MM.1S (cell line): ENCODE measurements at regions not wholly inside any gene's neighbourhood (a gene's known extent, or its start where the extent isn't known, plus 50 kb on each side); places are given as distances from the start of the nearest gene placed in this dataset.

Experiments used
- CTCF ChIP-seq: fragments of 300-600 bp; sonication (generic); IDR thresholded peaks from 2 replicates; pipeline ENCODE4 v1.5.1; 2016; ENCODE audit warnings: antibody characterized with exemption, low read length, mixed read lengths
- EZH2 ChIP-seq: fragments of 300-600 bp; sonication (generic); optimal IDR thresholded peaks from 2 replicates; pipeline ENCODE3; 2017; ENCODE audit warnings: low read depth, mild to moderate bottlenecking, antibody characterized with exemption, low read length, mixed read lengths
- EZH2phosphoT487 ChIP-seq: fragments of 300-600 bp; sonication (generic); IDR thresholded peaks from 2 replicates; pipeline ENCODE4 v1.6.1; 2018; ENCODE audit warnings: antibody characterized with exemption, low read length

GRCh38 chr4:137070614-137071013 is 461.7 kb downstream of the PCDH18 start:
- TF ChIP-seq CTCF (no peak), EZH2 (no peak), EZH2phosphoT487 (no peak)
